Prostate gland (tissue), 2 donors: ENCODE measurements at regions not wholly inside any gene's neighbourhood (a gene's known extent, or its start where the extent isn't known, plus 50 kb on each side); places are given as distances from the start of the nearest gene placed in this dataset.

ENCODE experiments used
- DNase-seq: peaks from one replicate; pipeline ENCODE4 v3.0.0-alpha.2; 2019; ENCODE audit warnings: low spot score
- H3K27ac ChIP-seq, 2 donors: fragments of 200-600 bp; sonication (generic); 2 replicates each; pipeline ENCODE4 v1.5.1; 2017 to 2019
- H3K27me3 ChIP-seq: fragments of 200-600 bp; sonication (generic); replicated peaks from 2 replicates; pipeline ENCODE4 v1.5.1; 2019; ENCODE audit not compliant: insufficient read depth
- H3K36me3 ChIP-seq, 2 donors: fragments of 200-600 bp; sonication (generic); 1 replicate in 1 of 2; 2 replicates in 1 of 2; pipeline versions ENCODE4 v1.5.1 to v1.8.1; 2017 to 2019
- H3K4me1 ChIP-seq: fragments of 200-600 bp; sonication (generic); replicated peaks from 2 replicates; pipeline ENCODE4 v1.5.1; 2019
- H3K4me3 ChIP-seq, 2 donors: fragments of 200-600 bp; sonication (generic); 2 replicates each; pipeline ENCODE4 v1.5.1; 2017 to 2019
- H3K9me3 ChIP-seq: fragments of 200-600 bp; sonication (generic); 2 replicates; pipeline ENCODE4 v1.5.1; 2017
- POLR2A ChIP-seq: fragments of 450-650 bp; IDR thresholded peaks from one replicate; pipeline ENCODE4 v1.6.1; 2016; ENCODE audit warnings: antibody characterized with exemption, mild to moderate bottlenecking
- POLR2AphosphoS5 ChIP-seq: sonication (generic); formaldehyde crosslinking; IDR thresholded peaks from one replicate; pipeline ENCODE4 v1.6.1; 2017; ENCODE audit warnings: antibody characterized with exemption
- WGBS: methylation state at CpG from one replicate; pipeline ENCODE4 v1.1.5; 2018; 5-methylcytosine and 5-hydroxymethylcytosine counted together
- intact Hi-C: fragments of 100-400 bp; cut with DNase I; formaldehyde crosslinking; loops from one replicate; pipeline ENCODE4 v1.14.2; 2022
- TF ChIP-seq, protein P1 (sequence below), 4 experiments: fragments of 200-600 bp in 2 of 4; fragments of 450-650 bp in 2 of 4; sonication (generic) in 2 of 4; IDR thresholded peaks; 1 replicate in 3 of 4; 2 replicates in 1 of 4; pipeline ENCODE4 v1.5.1; 2016 to 2019; ENCODE audit warnings: antibody characterized with exemption in 4 of 4, mild to moderate bottlenecking in 2 of 4, moderate library complexity in 2 of 4

DNA sequence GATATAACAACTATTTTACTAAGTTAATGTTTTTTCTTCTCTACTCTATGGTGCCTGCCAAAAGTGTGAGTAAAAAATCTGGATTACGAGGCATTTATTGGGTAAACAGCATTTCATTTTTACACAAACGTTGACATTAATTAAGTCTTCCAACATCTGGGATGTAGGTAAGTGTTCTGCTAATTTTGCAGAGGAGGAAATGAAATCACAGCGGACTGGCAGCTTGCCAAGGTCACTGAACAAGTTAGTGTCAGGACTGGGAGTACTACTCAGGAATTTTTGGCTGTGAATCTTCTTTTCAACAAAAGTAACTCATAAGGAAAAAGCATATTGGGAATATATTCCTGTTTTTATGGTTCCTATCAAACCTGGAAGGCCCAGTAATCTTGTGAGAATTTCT is 612.1 kb upstream of the FZD8 start:
- TF ChIP-seq POLR2AphosphoS5 (peak; percentile 15), POLR2A (no peak)
- TF ChIP-seq, protein P1, sequence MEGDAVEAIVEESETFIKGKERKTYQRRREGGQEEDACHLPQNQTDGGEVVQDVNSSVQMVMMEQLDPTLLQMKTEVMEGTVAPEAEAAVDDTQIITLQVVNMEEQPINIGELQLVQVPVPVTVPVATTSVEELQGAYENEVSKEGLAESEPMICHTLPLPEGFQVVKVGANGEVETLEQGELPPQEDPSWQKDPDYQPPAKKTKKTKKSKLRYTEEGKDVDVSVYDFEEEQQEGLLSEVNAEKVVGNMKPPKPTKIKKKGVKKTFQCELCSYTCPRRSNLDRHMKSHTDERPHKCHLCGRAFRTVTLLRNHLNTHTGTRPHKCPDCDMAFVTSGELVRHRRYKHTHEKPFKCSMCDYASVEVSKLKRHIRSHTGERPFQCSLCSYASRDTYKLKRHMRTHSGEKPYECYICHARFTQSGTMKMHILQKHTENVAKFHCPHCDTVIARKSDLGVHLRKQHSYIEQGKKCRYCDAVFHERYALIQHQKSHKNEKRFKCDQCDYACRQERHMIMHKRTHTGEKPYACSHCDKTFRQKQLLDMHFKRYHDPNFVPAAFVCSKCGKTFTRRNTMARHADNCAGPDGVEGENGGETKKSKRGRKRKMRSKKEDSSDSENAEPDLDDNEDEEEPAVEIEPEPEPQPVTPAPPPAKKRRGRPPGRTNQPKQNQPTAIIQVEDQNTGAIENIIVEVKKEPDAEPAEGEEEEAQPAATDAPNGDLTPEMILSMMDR (IDR thresholded peaks at IDR 0.05): no peak
- no peaks in the 10 kb centered on the region for H3K27me3 ChIP-seq
- H3K9me3 ChIP-seq: no peaks in the 10 kb centered on the region
- intact Hi-C loops: no loop called here
- 21% methylated on average over 3 of the region's 3 CpGs for WGBS
- no peak overlapping the region for H3K27ac ChIP-seq
- no peak overlapping the region for H3K4me3 ChIP-seq
- DNase-seq: peak; percentile 4
- H3K36me3 ChIP-seq: no peaks in the 10 kb centered on the region
- H3K4me1 ChIP-seq: no peaks in the 10 kb centered on the region

DNA sequence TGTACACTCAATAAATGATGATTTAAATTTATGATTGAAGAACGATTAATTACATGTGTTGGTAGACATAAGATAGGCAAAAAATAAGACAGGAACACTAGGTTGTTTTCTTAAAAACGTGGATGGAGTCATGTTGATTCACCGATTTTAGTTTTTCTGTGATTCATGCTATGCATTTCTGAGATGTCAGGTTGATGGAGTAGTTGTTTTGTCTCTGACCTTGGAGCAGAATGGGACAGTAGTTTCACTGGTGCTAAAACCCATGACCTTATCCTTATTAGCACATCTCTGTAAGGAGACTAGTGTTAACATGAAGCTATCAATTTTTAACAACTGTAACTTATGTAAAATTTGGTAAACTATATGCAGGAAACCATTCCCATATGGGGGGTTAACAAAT is 611.6 kb upstream of the FZD8 start:
- TF ChIP-seq POLR2AphosphoS5 (no peak), POLR2A (no peak)
- TF ChIP-seq, protein P1 (IDR thresholded peaks at IDR 0.05): no peak
- WGBS: 70% methylated on average over 3 of the region's 3 CpGs
- no peaks in the 10 kb centered on the region for H3K27me3 ChIP-seq
- no peaks in the 10 kb centered on the region for H3K9me3 ChIP-seq
- no peak overlapping the region for H3K27ac ChIP-seq
- intact Hi-C loops: no loop called here
- no peak for DNase-seq
- H3K4me3 ChIP-seq: no peak overlapping the region
- no peaks in the 10 kb centered on the region for H3K4me1 ChIP-seq
- no peaks in the 10 kb centered on the region for H3K36me3 ChIP-seq

GRCh38 chr10:36251068-36251467 is 609.0 kb upstream of the FZD8 start:
- TF ChIP-seq POLR2A (no peak), POLR2AphosphoS5 (no peak)
- TF ChIP-seq, protein P1 (IDR thresholded peaks at IDR 0.05): no peak
- Histone ChIP-seq H3K27me3 (no peaks in the 10 kb centered on the region), H3K9me3 (no peaks in the 10 kb centered on the region), H3K4me1 (no peaks in the 10 kb centered on the region), H3K27ac (no peak overlapping the region), H3K36me3 (no peaks in the 10 kb centered on the region), H3K4me3 (no peak overlapping the region)
- WGBS: 54% methylated on average over 4 of the region's 4 CpGs
- intact Hi-C loops: no loop called here
- DNase-seq: no peak

DNA sequence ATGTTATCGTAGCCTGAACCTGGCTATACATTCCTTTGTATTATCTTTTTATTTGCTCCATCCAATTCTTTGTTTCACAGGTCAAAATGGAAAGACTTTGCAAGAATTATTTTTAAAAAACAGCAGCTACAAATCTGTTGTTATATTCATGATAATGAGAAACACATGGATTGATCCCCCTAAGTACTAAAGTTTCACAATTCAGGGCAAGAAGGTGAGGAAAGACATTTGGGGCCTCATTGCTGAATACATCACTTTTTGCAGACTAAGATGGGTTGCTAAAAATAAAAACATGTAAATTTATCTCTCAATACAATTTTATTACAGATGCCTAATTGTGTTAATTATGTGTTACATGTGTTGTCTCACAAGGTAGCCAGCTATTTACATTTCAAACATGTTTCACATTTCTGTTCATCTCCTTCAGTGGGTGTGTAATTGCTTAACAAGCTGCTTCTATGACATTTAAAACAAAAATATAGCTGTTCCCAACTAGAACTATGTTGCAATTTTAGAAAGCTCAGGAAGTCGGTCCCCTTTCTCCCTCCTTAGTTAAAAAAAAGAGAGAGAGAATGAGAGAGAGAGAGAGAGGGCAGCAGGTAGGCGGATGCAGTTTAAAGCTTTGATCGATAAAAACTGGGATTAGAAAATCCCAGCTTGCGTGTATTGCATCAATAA is 606.3 kb upstream of the FZD8 start:
- no peaks in the 10 kb centered on the region for H3K27me3 ChIP-seq
- no peak overlapping the region for H3K27ac ChIP-seq
- H3K36me3 ChIP-seq: no peaks in the 10 kb centered on the region
- no peaks in the 10 kb centered on the region for H3K9me3 ChIP-seq
- intact Hi-C loops: no loop called here
- DNase-seq: no peak
- no peaks in the 10 kb centered on the region for H3K4me1 ChIP-seq
- H3K4me3 ChIP-seq: no peak overlapping the region
- TF ChIP-seq POLR2A: no peak
- TF ChIP-seq, protein P1 (IDR thresholded peaks at IDR 0.05): no peak
- no peak for TF ChIP-seq POLR2AphosphoS5
- WGBS: 84% methylated on average over 5 of the region's 5 CpGs

DNA sequence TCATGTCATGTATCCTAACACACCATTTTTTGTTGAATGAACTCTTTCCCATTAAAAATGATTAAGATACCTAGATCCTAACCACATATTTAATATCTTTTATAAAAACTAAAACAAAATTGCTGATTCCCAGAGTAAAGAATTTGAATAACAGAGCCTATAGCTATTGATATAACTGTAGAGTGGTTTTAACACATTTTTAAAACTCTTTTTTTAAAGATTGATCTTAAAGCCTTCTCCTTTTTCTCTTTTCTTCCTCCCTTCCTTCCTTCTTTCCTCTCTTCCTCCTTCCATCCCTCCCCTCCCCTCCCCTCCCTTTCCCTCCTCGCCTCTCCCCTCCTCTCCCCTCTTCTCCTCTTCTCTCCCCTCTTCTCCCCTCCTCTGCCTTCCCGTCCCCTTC is 605.4 kb upstream of the FZD8 start:
- H3K4me3 ChIP-seq: no peak overlapping the region
- 68% methylated on average over 2 of the region's 2 CpGs for WGBS
- H3K27me3 ChIP-seq: no peaks in the 10 kb centered on the region
- TF ChIP-seq, protein P1 (IDR thresholded peaks at IDR 0.05): no peak
- TF ChIP-seq POLR2AphosphoS5 (no peak), POLR2A (no peak)
- H3K4me1 ChIP-seq: no peaks in the 10 kb centered on the region
- intact Hi-C loops: no loop called here
- H3K27ac ChIP-seq: no peak overlapping the region
- no peaks in the 10 kb centered on the region for H3K36me3 ChIP-seq
- no peaks in the 10 kb centered on the region for H3K9me3 ChIP-seq
- no peak for DNase-seq
